ENCODE measurements at regions not wholly inside any gene's neighbourhood (a gene's known extent, or its start where the extent isn't known, plus 50 kb on each side); places are given as distances from the start of the nearest gene placed in this dataset.

- TF ChIP-seq ZNF777 (tag by site-specific recombination; IDR thresholded peaks at IDR 0.05; ENCODE audit: borderline replicate concordance): no peak
- TF ChIP-seq ZNF548 (tag by site-specific recombination; IDR thresholded peaks at IDR 0.05): no peak
- TF ChIP-seq ZNF677 (tag by site-specific recombination; IDR thresholded peaks at IDR 0.05): no peak
- no peak for TF ChIP-seq ZNF585B (tag by site-specific recombination; IDR thresholded peaks at IDR 0.05)
- no peak for TF ChIP-seq GLIS2 (tag by site-specific recombination; IDR thresholded peaks at IDR 0.05)
- TF ChIP-seq SP2 (tag by site-specific recombination; IDR thresholded peaks at IDR 0.05): no peak
Measured at GRCh38 chr6:66435321-66435720, 728.3 kb upstream of the EYS start (continued).

DNA sequence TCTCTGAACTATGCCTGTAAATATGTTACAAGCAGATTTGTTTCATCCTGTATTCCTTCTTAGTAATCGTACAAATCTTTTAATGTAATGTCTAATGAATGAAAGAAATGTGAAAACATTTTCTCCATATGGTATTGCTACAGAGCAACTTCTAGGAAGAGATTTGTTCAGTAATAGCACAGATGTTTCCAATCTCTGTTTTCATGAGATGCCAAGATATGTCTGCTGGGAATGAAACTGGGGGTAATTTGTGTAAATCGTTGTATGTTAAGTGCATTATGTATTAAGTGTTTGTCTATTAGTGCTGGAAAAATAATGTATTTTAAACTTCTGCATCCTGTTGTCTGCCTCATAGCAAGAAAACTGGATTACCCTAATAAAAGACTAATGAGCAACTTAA is 722.2 kb upstream of the EYS start:
- ChIA-PET CTCF (no interaction called here), POLR2A (no interaction called here)
- no peaks in the 10 kb centered on the region for H3K36me3 ChIP-seq (ENCODE audit: control insufficient read depth in 2 of 2, insufficient read depth in 1 of 2, low read length in 2 of 2)
- no peak overlapping the region for H3K27ac ChIP-seq (ENCODE audit: extremely low read depth, low read depth, low read length)
- no peak overlapping the region for H3K4me3 ChIP-seq (ENCODE audit: low read depth, low read length)
- no peaks in the 10 kb centered on the region for H3K4me1 ChIP-seq (ENCODE audit: control insufficient read depth, insufficient read depth, low read length)
- no peaks in the 10 kb centered on the region for H3K9me3 ChIP-seq (ENCODE audit: control insufficient read depth, insufficient read depth, low read depth, low read length)
- TF ChIP-seq ZNF654 (tag by site-specific recombination; IDR thresholded peaks at IDR 0.05; ENCODE audit: low read depth) (no peak), BCL6B (tag by site-specific recombination; IDR thresholded peaks at IDR 0.05) (no peak), ZNF571 (tag by site-specific recombination; IDR thresholded peaks at IDR 0.05) (no peak), PRDM4 (tag by site-specific recombination; IDR thresholded peaks at IDR 0.05) (no peak), ZNF433 (tag by site-specific recombination; IDR thresholded peaks at IDR 0.05; ENCODE audit: low read depth) (no peak), GLIS2 (tag by site-specific recombination; IDR thresholded peaks at IDR 0.05) (no peak), ZNF521 (tag by site-specific recombination; IDR thresholded peaks at IDR 0.05) (no peak), MEIS1 (CRISPR knock-in tag; IDR thresholded peaks at IDR 0.05; ENCODE audit: borderline replicate concordance) (no peak)

DNA sequence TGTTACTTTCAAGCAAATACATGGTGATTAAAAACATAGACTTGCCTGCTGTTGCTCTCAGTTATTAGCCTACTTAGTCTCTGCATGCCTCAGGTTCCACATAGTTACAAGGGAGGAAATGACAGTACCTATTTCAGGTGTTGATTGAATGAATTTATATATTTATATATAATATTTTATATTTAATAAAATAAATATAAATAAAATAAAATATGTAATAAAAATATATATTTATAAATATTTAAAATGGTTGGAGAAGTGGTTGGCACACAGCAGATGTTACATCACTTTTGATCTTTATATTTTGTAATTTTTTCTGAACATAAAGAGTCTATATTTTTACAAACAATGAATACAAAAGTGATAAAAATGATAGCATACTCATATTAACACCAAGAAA is 716.0 kb upstream of the EYS start:
- H3K4me3 ChIP-seq (ENCODE audit: low read depth, low read length): no peak overlapping the region
- H3K4me1 ChIP-seq (ENCODE audit: control insufficient read depth, insufficient read depth, low read length): no peaks in the 10 kb centered on the region
- POLR2A ChIA-PET: no interaction called here
- CTCF ChIA-PET: interaction anchor here (2.4 kb wide), 1 partner anchor 73 kb away, joined by 17 read pairs; no protein-coding TSS in a partner anchor
- TF ChIP-seq ZNF223 (tag by site-specific recombination; IDR thresholded peaks at IDR 0.05) (no peak), ZNF2 (tag by site-specific recombination; IDR thresholded peaks at IDR 0.05) (no peak), FEZF1 (tag by site-specific recombination; IDR thresholded peaks at IDR 0.05) (no peak), ZSCAN23 (tag by site-specific recombination; IDR thresholded peaks at IDR 0.05) (no peak), ZNF248 (tag by site-specific recombination; IDR thresholded peaks at IDR 0.05) (no peak), ZNF529 (tag by site-specific recombination; IDR thresholded peaks at IDR 0.05; ENCODE audit: insufficient replicate concordance) (no peak), ZBTB26 (tag by site-specific recombination; optimal IDR thresholded peaks at IDR 0.05) (no peak), ZNF623 (tag by site-specific recombination; IDR thresholded peaks at IDR 0.05) (no peak), ZNF394 (tag by site-specific recombination; IDR thresholded peaks at IDR 0.05; ENCODE audit: borderline replicate concordance) (no peak), PRDM1 (tag by site-specific recombination; IDR thresholded peaks at IDR 0.05) (no peak)
- H3K9me3 ChIP-seq (ENCODE audit: control insufficient read depth, insufficient read depth, low read depth, low read length): no peaks in the 10 kb centered on the region
- no peaks in the 10 kb centered on the region for H3K36me3 ChIP-seq (ENCODE audit: control insufficient read depth in 2 of 2, insufficient read depth in 1 of 2, low read length in 2 of 2)
- no peak overlapping the region for H3K27ac ChIP-seq (ENCODE audit: extremely low read depth, low read depth, low read length)

Data from HEK293 (cell line).